ENCODE measurements at regions not wholly inside any gene's neighbourhood (a gene's known extent, or its start where the extent isn't known, plus 50 kb on each side); places are given as distances from the start of the nearest gene placed in this dataset.
"Not testable (repeated sequence)": the region's sequence is repeated elsewhere in the genome, so short reads cannot be mapped to it uniquely, and the experiment has no call there.

- Histone ChIP-seq H3K36me3 (ENCODE audit: control insufficient read depth, insufficient read depth, low read length) (no peaks in the 10 kb centered on the region), H3K9ac (ENCODE audit: extremely low read depth, low read length, poor library complexity, severe bottlenecking) (no peak overlapping the region), H3K27ac (ENCODE audit: low read depth, low read length) (no peak overlapping the region), H3K9me3 (ENCODE audit: control insufficient read depth, low read length) (peaks cover 6% of the 10 kb centered on the region), H3K4me1 (ENCODE audit: control insufficient read depth, insufficient read depth, low read length) (no peaks in the 10 kb centered on the region), H3K27me3 (ENCODE audit: control insufficient read depth, insufficient read depth, low read length, poor library complexity, severe bottlenecking) (no peaks in the 10 kb centered on the region), H3K4me3 (ENCODE audit: low read length) (no peak overlapping the region)
- H3K4me3 Mint-ChIP-seq = no peak overlapping the region
- WGBS, 2 experiments (ENCODE audit: insufficient coverage in 1 of 2, insufficient read length in 1 of 2) = 63 to 100% methylated on average over 1 to 3 of the region's 4 CpGs
- H3K27ac Mint-ChIP-seq = no peak overlapping the region
- peaks cover 1% of the 10 kb centered on the region for H3K27me3 Mint-ChIP-seq (ENCODE audit: insufficient read depth)
- H3K9me3 Mint-ChIP-seq = peaks cover 16% of the 10 kb centered on the region
- TF ChIP-seq CTCF (conservative IDR thresholded peaks at IDR 0.05) = peak; percentile 23
- DNase-seq = no peak
- H3K36me3 Mint-ChIP-seq (ENCODE audit: low read depth) = peaks cover 6% of the 10 kb centered on the region
- peaks cover 11% of the 10 kb centered on the region for H3K4me1 Mint-ChIP-seq
These were observed 226.6 kb upstream of the ADCY2 start for GRCh38 chr5:7169240-7169878.

DNA sequence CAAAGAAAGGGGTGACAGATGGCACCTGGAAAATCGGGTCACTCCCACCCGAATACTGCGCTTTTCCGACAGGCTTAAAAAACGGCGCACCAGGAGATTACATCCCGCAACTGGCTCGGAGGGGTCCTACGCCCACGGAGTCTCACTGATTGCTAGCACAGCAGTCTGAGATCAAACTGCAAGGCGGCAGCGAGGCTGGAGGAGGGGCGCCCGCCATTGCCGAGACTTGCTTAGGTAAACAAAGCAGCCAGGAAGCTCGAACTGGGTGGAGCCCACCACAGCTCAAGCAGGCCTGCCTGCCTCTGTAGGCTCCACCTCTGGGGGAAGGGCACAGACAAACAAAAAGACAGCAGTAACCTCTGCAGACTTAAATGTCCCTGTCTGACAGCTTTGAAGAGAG lies 225.2 kb upstream of the ADCY2 start:
- H3K36me3 Mint-ChIP-seq (ENCODE audit: low read depth); H3K4me1 ChIP-seq (ENCODE audit: control insufficient read depth, insufficient read depth, low read length); H3K27ac ChIP-seq (ENCODE audit: low read depth, low read length); H3K36me3 ChIP-seq (ENCODE audit: control insufficient read depth, insufficient read depth, low read length); H3K9ac ChIP-seq (ENCODE audit: extremely low read depth, low read length, poor library complexity, severe bottlenecking); H3K27me3 Mint-ChIP-seq (ENCODE audit: insufficient read depth); H3K9me3 ChIP-seq (ENCODE audit: control insufficient read depth, low read length); H3K27me3 ChIP-seq (ENCODE audit: control insufficient read depth, insufficient read depth, low read length, poor library complexity, severe bottlenecking): not testable (repeated sequence)
- H3K4me1 Mint-ChIP-seq = peaks cover 11% of the 10 kb centered on the region
- peak overlapping the region; percentile 64 for H3K4me3 Mint-ChIP-seq
- H3K4me3 ChIP-seq (ENCODE audit: low read length) = peak overlapping the region; percentile 63
- H3K27ac Mint-ChIP-seq = peak overlapping the region; percentile 82
- peaks cover 17% of the 10 kb centered on the region for H3K9me3 Mint-ChIP-seq
- 34 to 59% methylated on average over 14 to 16 of the region's 16 CpGs for WGBS, 2 experiments (ENCODE audit: insufficient coverage in 1 of 2, insufficient read length in 1 of 2)
- peak; percentile 67 for DNase-seq

- Mint-ChIP-seq H3K36me3 (ENCODE audit: low read depth) (no peaks in the 10 kb centered on the region), H3K27ac (no peak overlapping the region), H3K9me3 (peaks cover 2% of the 10 kb centered on the region), H3K27me3 (ENCODE audit: insufficient read depth) (no peaks in the 10 kb centered on the region), H3K4me3 (no peak overlapping the region), H3K4me1 (peaks cover 14% of the 10 kb centered on the region)
- Histone ChIP-seq H3K4me3 (ENCODE audit: low read length) (no peak overlapping the region), H3K9me3 (ENCODE audit: control insufficient read depth, low read length) (no peaks in the 10 kb centered on the region), H3K27me3 (ENCODE audit: control insufficient read depth, insufficient read depth, low read length, poor library complexity, severe bottlenecking) (no peaks in the 10 kb centered on the region), H3K27ac (ENCODE audit: low read depth, low read length) (no peak overlapping the region), H3K4me1 (ENCODE audit: control insufficient read depth, insufficient read depth, low read length) (peaks cover 4% of the 10 kb centered on the region), H3K9ac (ENCODE audit: extremely low read depth, low read length, poor library complexity, severe bottlenecking) (no peak overlapping the region), H3K36me3 (ENCODE audit: control insufficient read depth, insufficient read depth, low read length) (no peaks in the 10 kb centered on the region)
- 85 to 87% methylated on average over 3 of the region's 3 CpGs for WGBS, 2 experiments (ENCODE audit: insufficient coverage in 1 of 2, insufficient read length in 1 of 2)
- no peak for TF ChIP-seq CTCF (conservative IDR thresholded peaks at IDR 0.05)
- no peak for DNase-seq
These were observed 216.6 kb upstream of the ADCY2 start for GRCh38 chr5:7179364-7179763.

DNA sequence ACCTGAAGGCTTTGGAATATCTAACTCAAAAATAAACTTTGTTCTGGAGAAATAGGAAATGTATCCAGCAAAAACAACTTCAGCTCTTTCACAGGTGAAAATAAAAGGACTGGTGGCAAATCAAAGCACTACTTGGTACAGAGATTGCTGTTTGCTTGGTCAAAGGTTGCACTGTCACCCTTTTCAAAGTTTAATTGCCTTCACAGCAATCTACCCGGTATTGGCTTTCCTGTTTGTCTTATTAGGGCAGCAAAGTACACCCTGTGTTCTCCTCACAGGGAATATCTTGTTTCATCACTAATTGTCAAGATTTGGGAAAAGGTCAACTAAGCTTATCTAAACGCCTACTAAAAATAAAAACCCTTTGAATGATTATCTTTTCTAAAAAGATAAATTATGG lies 214.1 kb upstream of the ADCY2 start:
- no peak for TF ChIP-seq CTCF (conservative IDR thresholded peaks at IDR 0.05)
- Histone ChIP-seq H3K4me1 (ENCODE audit: control insufficient read depth, insufficient read depth, low read length) (peaks cover 4% of the 10 kb centered on the region), H3K4me3 (ENCODE audit: low read length) (peak overlapping the region; percentile 65), H3K36me3 (ENCODE audit: control insufficient read depth, insufficient read depth, low read length) (no peaks in the 10 kb centered on the region), H3K27ac (ENCODE audit: low read depth, low read length) (no peak overlapping the region), H3K9me3 (ENCODE audit: control insufficient read depth, low read length) (no peaks in the 10 kb centered on the region), H3K9ac (ENCODE audit: extremely low read depth, low read length, poor library complexity, severe bottlenecking) (no peak overlapping the region), H3K27me3 (ENCODE audit: control insufficient read depth, insufficient read depth, low read length, poor library complexity, severe bottlenecking) (no peaks in the 10 kb centered on the region)
- no peak for DNase-seq
- H3K27me3 Mint-ChIP-seq (ENCODE audit: insufficient read depth) = no peaks in the 10 kb centered on the region
- no peak overlapping the region for H3K27ac Mint-ChIP-seq
- no peak overlapping the region for H3K4me3 Mint-ChIP-seq
- WGBS, 2 experiments (ENCODE audit: insufficient coverage in 1 of 2, insufficient read length in 1 of 2) = 71 to 79% methylated on average over 1 to 2 of the region's 2 CpGs
- H3K9me3 Mint-ChIP-seq = no peaks in the 10 kb centered on the region
- H3K36me3 Mint-ChIP-seq (ENCODE audit: low read depth) = no peaks in the 10 kb centered on the region
- H3K4me1 Mint-ChIP-seq = peaks cover 14% of the 10 kb centered on the region

Data from endodermal cell (in vitro differentiated cells).